Stimulated activated CD4-positive, alpha-beta T cell treated with anti-CD3 and anti-CD28 coated beads, Interleukin-12 subunit alpha, Interleukin-12 subunit beta, amount 100 ng/mL, for 24 hours (primary cell): ENCODE measurements at regions not wholly inside any gene's neighbourhood (a gene's known extent, or its start where the extent isn't known, plus 50 kb on each side); places are given as distances from the start of the nearest gene placed in this dataset.

ENCODE experiments used
- DNase-seq, 2 experiments: peaks; one replicate each; pipeline ENCODE4 v3.0.0-alpha.2; 2020; ENCODE audit warnings: low read depth in 2 of 2

- DNase-seq: no peak
These were observed 57.5 kb downstream of the RPL27A start for GRCh38 chr11:8740129-8740528.

DNA sequence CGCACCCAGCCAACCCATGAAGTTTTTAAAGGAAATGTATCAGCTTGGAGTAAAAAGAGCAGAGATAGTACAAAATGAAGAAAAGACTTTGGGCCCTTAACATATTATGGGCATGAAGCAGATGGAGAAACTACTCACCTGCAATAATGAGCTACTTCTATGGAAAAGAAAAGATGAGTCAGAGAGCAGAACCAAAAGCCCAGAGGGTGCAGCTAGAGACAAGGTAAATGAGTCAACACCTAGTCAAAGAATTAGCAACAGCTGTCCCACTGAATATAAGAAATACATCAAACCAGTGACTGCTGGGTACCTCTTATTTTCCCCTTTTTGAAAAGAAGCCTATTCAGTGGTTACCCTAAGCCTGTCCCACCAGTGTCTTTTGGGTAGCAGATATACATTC, 61.8 kb downstream of the RPL27A start:
- no peak for DNase-seq

- DNase-seq: no peak
These were observed 63.0 kb downstream of the RPL27A start for GRCh38 chr11:8745431-8746253.

DNA sequence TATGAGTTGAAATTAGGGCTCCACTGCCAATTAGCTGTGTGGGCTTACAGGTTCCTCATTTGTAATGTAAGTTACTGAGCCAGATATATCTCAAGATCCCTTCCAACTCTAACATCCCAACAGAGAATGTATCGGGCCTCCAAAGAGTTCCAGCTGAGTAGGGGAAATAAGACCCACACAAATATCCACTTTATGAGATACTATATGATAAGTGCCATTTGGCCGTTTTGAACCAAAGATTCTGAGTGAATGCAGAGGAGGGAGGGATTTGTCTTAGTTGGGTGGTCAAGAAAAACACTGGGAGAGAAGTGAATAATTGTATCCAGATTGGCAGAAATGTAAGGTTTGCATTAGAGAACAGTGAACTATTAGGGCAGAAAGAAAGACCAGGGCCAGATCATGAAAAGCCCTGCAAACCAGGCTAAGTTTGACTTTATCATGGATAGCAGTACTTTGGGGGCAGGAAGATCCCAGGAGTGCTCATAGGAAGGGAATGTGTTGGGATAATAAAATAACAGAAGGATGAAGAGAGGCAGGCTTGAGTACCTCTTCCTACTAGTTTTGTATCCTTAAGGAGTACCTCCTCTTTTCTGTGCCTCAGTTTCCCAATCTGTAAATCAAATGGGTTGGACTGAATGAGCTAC, 63.9 kb downstream of the RPL27A start:
- no peak for DNase-seq

GRCh38 chr11:8747173-8747572, 64.6 kb downstream of the RPL27A start:
- DNase-seq: no peak

DNA sequence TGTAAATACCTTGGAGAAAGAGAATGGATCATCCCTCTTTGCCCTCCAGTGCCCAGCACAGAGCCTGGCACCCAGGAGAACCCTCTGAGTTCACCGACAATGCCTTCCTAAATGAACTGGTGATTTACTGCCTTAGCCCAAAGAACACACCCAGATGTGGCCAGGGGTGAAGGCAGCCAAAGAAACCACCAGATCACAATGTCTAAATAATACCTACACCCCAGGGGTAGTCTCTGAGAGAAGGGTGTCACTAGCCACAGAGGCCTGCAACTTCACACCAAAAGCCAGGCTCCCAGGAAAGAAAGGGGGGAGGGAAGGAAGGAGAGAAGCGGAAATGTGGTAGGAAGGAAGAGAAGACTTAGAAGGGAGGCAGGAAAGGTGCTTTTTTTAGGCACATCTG, 65.7 kb downstream of the RPL27A start:
- no peak for DNase-seq

DNA sequence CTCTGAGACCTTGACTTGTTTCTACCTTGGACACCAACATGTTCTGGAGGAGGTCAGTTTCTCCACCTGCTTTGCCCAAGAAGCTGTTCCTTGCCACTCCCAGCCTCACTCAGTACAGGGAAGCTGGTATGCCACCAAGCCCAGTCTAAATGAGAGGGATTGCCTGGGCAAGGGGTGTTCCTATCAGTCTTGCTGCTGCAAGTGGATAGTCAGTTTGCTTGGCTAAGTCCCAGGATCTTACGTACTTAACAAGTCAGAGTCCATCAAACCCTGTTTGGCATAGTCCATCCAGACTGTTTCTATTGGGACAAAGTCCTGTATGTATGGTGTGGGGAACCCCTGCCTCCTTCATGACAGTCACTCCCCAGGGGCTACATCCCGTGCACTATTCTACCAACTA, 66.6 kb downstream of the RPL27A start:
- DNase-seq: no peak

GRCh38 chr11:8754241-8754640, 71.6 kb downstream of the RPL27A start:
- DNase-seq: no peak

DNA sequence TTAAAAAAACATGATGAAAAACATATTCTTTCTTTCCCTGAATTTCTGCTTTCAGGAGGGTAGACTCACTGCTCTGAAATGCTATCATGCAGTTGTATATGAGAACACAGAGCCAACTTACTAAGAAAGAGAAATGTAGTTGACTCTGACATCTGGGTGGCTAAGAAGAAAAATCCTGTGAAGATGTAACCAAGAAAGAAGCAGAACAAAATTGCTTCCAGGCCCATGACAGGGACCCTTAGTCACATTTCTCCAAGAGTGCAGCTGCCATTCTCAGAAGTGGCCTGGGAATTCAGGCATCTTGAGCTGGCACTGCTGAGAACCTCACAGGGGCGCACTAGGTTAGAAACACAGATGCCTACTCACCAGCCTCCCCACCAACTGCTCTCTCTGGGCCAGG, 73.6 kb downstream of the RPL27A start:
- DNase-seq: no peak

GRCh38 chr11:8757047-8757446, 74.5 kb downstream of the RPL27A start:
- DNase-seq: no peak

- no peak for DNase-seq
These were observed 74.9 kb downstream of the RPL27A start for GRCh38 chr11:8757533-8757932.

GRCh38 chr11:8758619-8759169, 76.1 kb downstream of the RPL27A start:
- no peak for DNase-seq

DNA sequence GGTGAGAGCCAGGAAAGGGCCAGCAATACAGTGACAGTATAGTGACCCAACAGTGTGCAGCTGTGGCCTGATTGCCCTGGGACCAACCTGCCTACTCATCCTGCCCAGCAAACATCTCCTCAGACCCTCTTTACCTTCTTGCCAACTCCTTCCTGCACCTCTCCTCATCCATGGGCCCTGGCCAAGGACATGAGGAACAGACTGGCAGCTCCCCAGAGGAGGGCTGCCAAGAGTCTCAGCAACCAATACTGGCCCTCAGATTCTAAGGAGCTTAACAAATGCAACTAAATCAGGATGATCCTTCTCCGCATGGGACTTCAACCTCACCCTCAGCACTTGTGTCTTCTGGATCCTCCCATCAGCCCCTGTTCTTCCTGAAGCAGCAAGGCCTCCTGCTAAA, 77.0 kb downstream of the RPL27A start:
- DNase-seq: no peak

DNA sequence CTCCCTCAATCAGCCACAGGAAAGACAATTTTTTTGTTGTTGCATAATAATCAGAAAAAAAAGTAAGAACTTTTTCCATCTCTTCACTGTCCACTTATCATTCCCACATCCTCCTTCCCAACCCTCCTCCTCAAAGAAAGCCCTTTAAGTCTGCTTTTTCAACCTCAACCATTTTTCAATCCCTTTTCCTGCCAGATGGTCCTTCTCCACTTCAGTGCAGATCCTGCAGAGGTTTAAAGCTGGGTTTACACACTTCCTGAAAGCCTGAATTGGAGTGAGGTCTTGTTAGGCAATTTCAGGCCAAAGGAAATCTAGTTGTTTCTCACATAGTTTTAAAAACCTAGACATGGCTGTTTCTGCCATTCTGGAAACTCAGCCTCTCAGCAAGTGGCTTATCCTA, 78.3 kb downstream of the RPL27A start:
- DNase-seq: no peak

DNA sequence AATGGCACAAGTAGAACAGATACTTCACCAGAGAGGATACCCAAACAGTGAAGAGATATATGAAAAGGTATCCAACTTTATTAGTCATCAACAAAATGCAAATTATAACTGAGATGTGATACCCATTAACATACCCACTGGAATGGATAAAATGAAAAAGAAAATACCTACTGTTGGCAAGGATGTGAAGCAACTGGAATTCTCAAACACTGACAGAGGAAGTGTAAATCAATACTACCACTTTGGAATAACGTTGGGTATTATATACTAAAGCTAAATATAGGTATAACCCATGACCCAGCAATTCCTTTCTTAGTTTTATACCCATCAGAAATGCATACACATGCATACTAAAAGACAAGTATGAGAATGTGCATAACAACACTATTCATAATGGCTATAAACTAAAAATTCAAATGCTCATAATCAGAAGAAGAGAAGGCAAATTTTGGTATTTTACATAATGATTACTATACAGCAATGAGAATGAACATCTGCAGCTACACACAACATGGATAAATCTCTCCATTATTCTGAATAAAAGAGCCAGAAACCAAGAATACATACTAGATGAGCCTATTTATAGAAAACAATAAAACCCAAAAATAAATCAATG, 80.6 kb downstream of the RPL27A start:
- no peak for DNase-seq

- no peak for DNase-seq
These were observed 82.7 kb downstream of the RPL27A start for GRCh38 chr11:8765294-8765693.

GRCh38 chr11:8766043-8766987, 83.7 kb downstream of the RPL27A start:
- DNase-seq: no peak

DNA sequence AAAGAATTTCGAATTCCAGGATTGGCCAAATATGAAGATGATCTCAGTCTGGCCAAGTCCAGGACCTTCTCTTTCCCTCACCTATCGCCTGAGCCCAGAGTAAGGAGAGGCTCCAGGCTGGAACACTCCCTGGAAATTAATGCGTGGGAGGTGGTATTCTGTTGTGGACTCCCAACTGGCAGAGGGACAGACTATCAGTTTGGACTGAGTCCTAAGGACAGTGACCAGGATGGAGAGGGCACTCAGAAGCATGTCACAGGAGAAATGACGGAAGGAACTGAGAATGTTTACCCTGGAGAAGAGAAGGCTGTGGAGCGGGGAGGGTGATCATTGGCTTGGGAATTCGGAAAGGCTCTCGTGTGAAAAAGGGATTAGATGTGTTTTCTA, 84.4 kb downstream of the RPL27A start:
- DNase-seq: no peak

DNA sequence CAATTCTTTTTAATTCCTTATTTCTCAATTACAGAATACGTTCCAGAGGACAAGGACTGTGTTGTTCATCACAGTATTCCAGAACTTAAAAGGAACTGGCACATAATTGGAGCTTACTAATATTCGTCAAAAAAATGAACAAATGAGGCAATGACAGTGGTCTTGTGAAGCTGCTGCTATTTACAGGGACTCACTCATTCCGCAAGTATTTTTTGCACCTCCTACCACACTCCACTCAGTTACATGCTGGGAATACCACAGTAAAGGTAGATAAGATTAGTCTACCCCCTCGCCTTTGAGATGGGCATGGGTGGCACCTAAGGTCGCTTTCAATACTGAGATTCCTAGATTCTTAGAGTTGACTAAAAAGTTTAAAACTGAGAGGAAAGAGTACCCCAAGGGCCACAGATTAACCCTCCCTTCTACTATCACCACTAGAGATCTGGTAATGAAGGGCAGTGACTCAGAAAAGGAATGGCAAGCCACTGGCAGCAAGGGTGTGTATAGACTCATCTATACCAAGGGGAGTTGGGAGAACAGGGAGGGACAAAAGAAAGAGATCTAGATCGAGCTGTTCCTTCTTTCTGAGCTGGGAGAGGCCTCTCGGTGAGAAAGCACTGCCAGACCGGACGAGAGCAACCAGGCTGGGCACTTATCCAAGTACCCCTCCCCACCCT, 85.0 kb downstream of the RPL27A start:
- DNase-seq: no peak

GRCh38 chr11:8768625-8769333, 86.2 kb downstream of the RPL27A start:
- DNase-seq: no peak
